HG03108 (cell line): ENCODE measurements at regions not wholly inside any gene's neighbourhood (a gene's known extent, or its start where the extent isn't known, plus 50 kb on each side); places are given as distances from the start of the nearest gene placed in this dataset.

ENCODE experiments used
- ATAC-seq: cut with Tn5 transposase; IDR thresholded peaks from one replicate; pipeline ENCODE4 v1.9.1; 2021; ENCODE audit warnings: moderate library complexity; ENCODE audit not compliant: unreplicated experiment

DNA sequence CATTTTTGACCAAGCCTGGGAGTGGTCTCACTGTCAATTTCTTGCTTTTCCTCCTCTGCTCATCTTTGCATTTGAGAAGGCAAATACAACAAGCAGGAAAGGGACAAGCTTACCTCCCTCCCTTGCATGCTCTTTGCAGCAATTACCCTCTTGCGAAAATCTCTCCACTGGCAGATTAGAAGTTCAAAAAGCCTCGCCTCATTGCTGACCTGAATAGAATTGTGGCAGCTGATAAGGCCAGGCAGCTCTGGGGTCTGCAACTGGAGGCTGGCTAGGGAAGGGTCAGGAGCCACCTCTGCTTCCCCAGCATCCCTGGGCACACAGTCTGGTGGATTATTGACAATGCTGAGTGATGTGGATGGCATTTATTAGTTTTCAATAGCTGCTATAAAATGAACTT is 362.3 kb upstream of the KIF2A start:
- no peak for ATAC-seq

- no peak for ATAC-seq
Measured at GRCh38 chr5:61948151-61948550, 357.9 kb upstream of the KIF2A start.

- no peak for ATAC-seq
Measured at GRCh38 chr5:61949054-61949678, 356.8 kb upstream of the KIF2A start.

- ATAC-seq: no peak
Measured at GRCh38 chr5:61949679-61950435, 356.1 kb upstream of the KIF2A start.

DNA sequence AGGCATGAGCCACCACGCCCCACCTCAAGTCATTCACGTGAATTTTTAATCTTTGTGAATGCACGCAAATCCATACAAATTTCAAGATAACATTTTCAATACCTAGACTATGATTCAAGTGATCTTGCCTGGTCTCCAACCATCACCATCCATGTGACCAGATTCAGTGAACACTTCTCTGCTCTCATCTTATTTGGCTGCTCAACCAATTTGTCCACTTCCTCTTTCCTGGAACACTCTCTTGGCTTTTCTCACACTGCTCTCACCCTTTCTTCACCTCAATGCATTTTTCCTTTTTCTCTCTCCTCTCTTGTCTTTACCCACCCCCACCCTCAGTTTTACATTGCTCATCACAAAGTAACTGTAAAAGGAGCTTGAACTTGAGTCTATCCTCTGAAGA is 354.7 kb upstream of the KIF2A start:
- ATAC-seq: no peak

GRCh38 chr5:61953913-61954312 is 352.1 kb upstream of the KIF2A start:
- ATAC-seq: no peak

- ATAC-seq: no peak
Measured at GRCh38 chr5:61964201-61964600, 341.8 kb upstream of the KIF2A start.

GRCh38 chr5:61965069-61965468 is 340.9 kb upstream of the KIF2A start:
- no peak for ATAC-seq

GRCh38 chr5:61965490-61965889 is 340.5 kb upstream of the KIF2A start:
- no peak for ATAC-seq

DNA sequence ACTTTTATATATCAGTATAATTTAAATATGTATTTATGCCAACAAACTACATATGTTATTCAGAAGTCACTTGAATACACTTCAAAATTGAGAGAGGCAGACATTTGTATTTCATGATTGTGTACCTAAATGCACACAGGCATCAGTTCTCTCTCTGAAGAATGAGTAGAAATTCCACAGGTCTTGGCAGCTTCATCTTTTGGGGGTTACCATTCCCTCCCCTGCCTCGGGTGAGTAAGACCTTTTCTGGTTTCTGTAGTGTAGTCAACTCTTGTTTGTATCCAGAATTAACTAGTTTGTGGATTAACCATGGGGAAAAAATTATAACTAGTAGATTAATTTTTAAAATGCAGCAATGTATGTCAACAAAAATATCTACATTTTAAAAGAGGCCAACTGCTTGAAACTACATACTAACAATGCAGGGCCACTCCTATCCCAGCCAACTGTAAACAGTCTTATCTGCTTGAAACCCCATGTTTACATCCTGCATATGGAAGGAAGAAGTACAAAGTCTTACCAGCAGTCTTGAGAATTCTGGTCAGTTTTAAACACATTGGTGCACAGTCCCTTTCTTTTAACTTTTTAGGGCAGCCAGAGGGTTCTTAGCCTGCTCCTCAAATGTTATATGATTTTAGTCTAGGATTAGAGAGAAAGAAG is 339.6 kb upstream of the KIF2A start:
- no peak for ATAC-seq

- ATAC-seq: no peak
Measured at GRCh38 chr5:61966997-61967396, 339.0 kb upstream of the KIF2A start.

DNA sequence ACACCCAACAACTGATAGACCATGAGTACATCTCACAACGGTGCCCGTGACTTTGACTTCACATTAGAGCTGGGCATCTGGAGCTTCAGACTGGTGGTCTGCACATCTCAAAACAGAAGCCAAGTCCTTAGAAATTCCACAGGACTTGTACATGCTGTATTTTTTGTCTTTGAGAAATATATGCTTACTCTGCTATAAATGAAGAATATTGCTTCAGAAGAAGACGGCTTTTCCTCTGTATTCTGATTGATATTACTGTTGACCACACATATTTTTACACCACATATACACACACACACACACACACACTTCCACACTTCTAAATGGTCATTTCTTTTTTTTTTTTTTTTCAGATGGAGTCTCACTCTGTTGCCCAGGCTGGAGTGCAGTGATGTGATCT is 338.3 kb upstream of the KIF2A start:
- no peak for ATAC-seq

GRCh38 chr5:61969347-61969746 is 336.7 kb upstream of the KIF2A start:
- no peak for ATAC-seq

DNA sequence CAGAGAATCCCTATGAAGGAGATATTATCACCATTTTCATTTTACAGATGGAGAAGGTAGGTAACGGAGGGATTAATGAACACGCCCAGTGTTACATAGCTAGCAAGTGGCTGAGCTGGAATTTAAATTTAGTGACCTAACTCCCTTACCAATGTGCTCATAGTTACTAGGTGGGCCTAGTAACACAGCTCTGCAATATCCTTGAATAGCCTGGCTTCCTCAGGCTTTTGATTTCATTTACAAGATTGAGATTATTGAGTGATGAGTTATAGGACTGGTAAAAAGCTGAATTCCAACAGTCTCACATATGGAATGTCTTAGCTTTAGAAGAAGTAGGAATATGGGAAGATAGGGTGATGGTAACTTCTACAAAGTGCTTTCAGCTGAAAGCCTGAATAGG is 336.3 kb upstream of the KIF2A start:
- no peak for ATAC-seq

GRCh38 chr5:61970218-61970617 is 335.8 kb upstream of the KIF2A start:
- ATAC-seq: no peak

GRCh38 chr5:61974680-61975079 is 331.3 kb upstream of the KIF2A start:
- ATAC-seq: no peak

GRCh38 chr5:61981886-61982285 is 324.1 kb upstream of the KIF2A start:
- ATAC-seq: no peak

DNA sequence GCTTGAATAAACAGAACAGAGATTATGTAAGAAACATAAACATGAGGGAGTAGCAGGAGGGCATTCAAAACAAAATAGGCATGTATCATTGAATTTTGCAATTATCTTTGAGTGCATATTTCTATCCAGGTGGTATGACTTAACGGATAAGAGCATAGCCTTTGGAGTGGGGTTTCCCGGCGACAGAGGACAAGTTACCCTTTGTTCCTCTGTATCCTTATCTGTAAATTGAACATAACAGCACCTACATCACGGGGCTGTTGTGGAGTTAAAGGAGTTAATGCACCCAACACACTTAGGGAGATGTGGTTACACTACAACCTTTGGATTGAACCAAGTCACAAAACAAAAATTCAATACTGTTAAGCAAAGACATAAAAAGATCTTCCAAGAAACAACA is 314.6 kb upstream of the KIF2A start:
- ATAC-seq: no peak

DNA sequence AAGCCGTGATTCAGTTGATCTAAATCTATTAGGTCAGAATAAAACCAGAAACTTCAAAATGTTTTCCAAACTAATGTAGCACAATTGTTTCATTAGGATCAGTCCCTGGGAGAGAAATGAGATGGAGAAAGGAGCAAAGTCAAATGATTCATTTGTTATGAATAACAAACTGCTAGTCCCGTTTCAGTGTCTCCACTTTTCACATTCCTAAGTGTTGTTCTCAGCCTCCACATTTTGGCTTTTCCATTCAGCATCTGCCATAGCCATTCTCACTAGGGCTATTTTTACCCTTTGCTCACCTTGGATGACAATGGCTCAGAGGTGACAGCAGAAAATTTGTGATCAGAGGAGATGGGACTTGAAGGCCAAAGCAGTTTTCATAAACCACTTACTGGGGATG is 314.1 kb upstream of the KIF2A start:
- ATAC-seq: no peak

GRCh38 chr5:61993295-61993927 is 312.6 kb upstream of the KIF2A start:
- ATAC-seq: no peak

GRCh38 chr5:61994171-61994570 is 311.8 kb upstream of the KIF2A start:
- no peak for ATAC-seq

- no peak for ATAC-seq
Measured at GRCh38 chr5:61995486-61995885, 310.5 kb upstream of the KIF2A start.
